Glomerular endothelial cell (primary cell): ENCODE measurements at regions not wholly inside any gene's neighbourhood (a gene's known extent, or its start where the extent isn't known, plus 50 kb on each side); places are given as distances from the start of the nearest gene placed in this dataset.

Experiments
- DNase-seq: peaks from one replicate; pipeline ENCODE4 v3.0.0-alpha.2; 2011; ENCODE audit warnings: low read depth, low spot score; ENCODE audit errors: extremely low read depth

- no peak for DNase-seq
Observed at GRCh38 chr22:49492741-49493251, 334.9 kb downstream of the BRD1 start.

GRCh38 chr22:49492308-49492707 is 335.4 kb downstream of the BRD1 start:
- no peak for DNase-seq

GRCh38 chr22:49491726-49492125 is 335.9 kb downstream of the BRD1 start:
- no peak for DNase-seq

GRCh38 chr22:49491221-49491635 is 336.4 kb downstream of the BRD1 start:
- DNase-seq, result no peak

GRCh38 chr22:49490692-49491091 is 337.0 kb downstream of the BRD1 start:
- no peak for DNase-seq

- DNase-seq, result no peak
Observed at GRCh38 chr22:49489821-49490220, 337.9 kb downstream of the BRD1 start.

GRCh38 chr22:49488943-49489342 is 338.7 kb downstream of the BRD1 start:
- DNase-seq, result no peak

GRCh38 chr22:49487950-49488349 is 339.7 kb downstream of the BRD1 start:
- no peak for DNase-seq

- DNase-seq, result no peak
Observed at GRCh38 chr22:49486225-49486624, 341.4 kb downstream of the BRD1 start.

- no peak for DNase-seq
Observed at GRCh38 chr22:49483946-49484345, 343.7 kb downstream of the BRD1 start.

GRCh38 chr22:49483281-49483870 is 344.3 kb downstream of the BRD1 start:
- no peak for DNase-seq

- no peak for DNase-seq
Observed at GRCh38 chr22:49482811-49483210, 344.9 kb downstream of the BRD1 start.

- DNase-seq, result no peak
Observed at GRCh38 chr22:49481659-49482399, 345.8 kb downstream of the BRD1 start.

- DNase-seq, result no peak
Observed at GRCh38 chr22:49480896-49481658, 346.6 kb downstream of the BRD1 start.

- no peak for DNase-seq
Observed at GRCh38 chr22:49480331-49480730, 347.3 kb downstream of the BRD1 start.

- no peak for DNase-seq
Observed at GRCh38 chr22:49479566-49479965, 348.1 kb downstream of the BRD1 start.

- no peak for DNase-seq
Observed at GRCh38 chr22:49476800-49477400, 350.8 kb downstream of the BRD1 start.

GRCh38 chr22:49476176-49476575 is 351.5 kb downstream of the BRD1 start:
- DNase-seq, result no peak

GRCh38 chr22:49475253-49475652 is 352.4 kb downstream of the BRD1 start:
- DNase-seq, result no peak

- no peak for DNase-seq
Observed at GRCh38 chr22:49473286-49473685, 354.4 kb downstream of the BRD1 start.
